ENCODE measurements at regions not wholly inside any gene's neighbourhood (a gene's known extent, or its start where the extent isn't known, plus 50 kb on each side); places are given as distances from the start of the nearest gene placed in this dataset.

DNA sequence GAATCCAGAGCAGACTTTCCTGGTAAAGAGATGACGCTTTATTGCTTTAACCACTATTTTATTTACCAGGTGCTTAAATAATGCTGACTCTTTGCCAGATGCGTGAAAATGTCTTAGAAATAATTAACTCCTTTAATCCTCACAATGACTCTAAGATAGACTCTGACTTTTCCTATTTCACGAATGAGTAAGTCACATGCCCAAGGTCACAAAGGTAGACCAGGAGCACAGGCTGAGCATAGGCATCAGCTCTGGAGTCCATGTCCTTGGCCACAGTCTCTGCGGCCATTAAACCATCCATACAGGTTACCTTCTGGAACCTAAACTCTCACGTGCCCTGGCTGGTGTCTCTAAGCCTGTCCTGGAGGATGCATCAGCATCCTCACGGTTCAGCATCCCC, 87.3 kb downstream of the ERCC5 start:
- no peak overlapping the region for H3K4me2 ChIP-seq (ENCODE audit: insufficient read depth, low read length)
- no peaks in the 10 kb centered on the region for H3K79me2 ChIP-seq (ENCODE audit: insufficient read depth, low read length)
- H3K4me3 ChIP-seq (ENCODE audit: insufficient read depth, low read length): no peak overlapping the region
- H3K9me3 ChIP-seq (ENCODE audit: low read depth, low read length): no peaks in the 10 kb centered on the region
- no peak overlapping the region for H3K27ac ChIP-seq (ENCODE audit: low read depth, low read length)
- no peak overlapping the region for H2AFZ ChIP-seq (ENCODE audit: low read length)
- H3K4me1 ChIP-seq (ENCODE audit: insufficient read depth, low read length): no peaks in the 10 kb centered on the region
- no peaks in the 10 kb centered on the region for H3K27me3 ChIP-seq (ENCODE audit: insufficient read depth, low read length)
- H3K36me3 ChIP-seq (ENCODE audit: insufficient read depth, low read length): no peaks in the 10 kb centered on the region
- no peaks in the 10 kb centered on the region for H4K20me1 ChIP-seq (ENCODE audit: insufficient read depth, low read length)
- no peak for DNase-seq (ENCODE audit: insufficient read length, low spot score, missing footprints)
- TF ChIP-seq, protein P1, sequence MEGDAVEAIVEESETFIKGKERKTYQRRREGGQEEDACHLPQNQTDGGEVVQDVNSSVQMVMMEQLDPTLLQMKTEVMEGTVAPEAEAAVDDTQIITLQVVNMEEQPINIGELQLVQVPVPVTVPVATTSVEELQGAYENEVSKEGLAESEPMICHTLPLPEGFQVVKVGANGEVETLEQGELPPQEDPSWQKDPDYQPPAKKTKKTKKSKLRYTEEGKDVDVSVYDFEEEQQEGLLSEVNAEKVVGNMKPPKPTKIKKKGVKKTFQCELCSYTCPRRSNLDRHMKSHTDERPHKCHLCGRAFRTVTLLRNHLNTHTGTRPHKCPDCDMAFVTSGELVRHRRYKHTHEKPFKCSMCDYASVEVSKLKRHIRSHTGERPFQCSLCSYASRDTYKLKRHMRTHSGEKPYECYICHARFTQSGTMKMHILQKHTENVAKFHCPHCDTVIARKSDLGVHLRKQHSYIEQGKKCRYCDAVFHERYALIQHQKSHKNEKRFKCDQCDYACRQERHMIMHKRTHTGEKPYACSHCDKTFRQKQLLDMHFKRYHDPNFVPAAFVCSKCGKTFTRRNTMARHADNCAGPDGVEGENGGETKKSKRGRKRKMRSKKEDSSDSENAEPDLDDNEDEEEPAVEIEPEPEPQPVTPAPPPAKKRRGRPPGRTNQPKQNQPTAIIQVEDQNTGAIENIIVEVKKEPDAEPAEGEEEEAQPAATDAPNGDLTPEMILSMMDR (IDR thresholded peaks at IDR 0.05; ENCODE audit: extremely low read depth, low read depth, low read length): no peak

DNA sequence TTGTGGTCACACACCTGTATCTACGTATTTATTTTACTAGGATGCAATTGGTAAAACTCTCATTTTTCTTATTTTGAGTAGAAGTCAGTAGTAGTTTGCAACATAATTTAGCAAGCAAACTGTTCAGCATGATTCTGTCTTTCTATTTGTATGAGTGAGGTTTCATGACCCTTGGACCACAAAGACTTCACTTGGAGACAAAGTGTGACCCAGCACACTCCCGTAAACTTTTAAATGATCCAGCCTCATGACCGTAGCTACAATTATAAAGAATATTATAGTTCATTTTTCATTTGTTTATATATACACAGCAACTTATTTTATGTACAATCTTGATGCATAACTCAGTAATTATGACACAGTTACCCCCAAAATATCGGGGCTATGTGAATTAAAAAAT, 86.5 kb downstream of the ERCC5 start:
- Histone ChIP-seq H2AFZ (ENCODE audit: low read length) (no peak overlapping the region), H3K79me2 (ENCODE audit: insufficient read depth, low read length) (no peaks in the 10 kb centered on the region), H3K27me3 (ENCODE audit: insufficient read depth, low read length) (no peaks in the 10 kb centered on the region), H4K20me1 (ENCODE audit: insufficient read depth, low read length) (no peaks in the 10 kb centered on the region), H3K4me1 (ENCODE audit: insufficient read depth, low read length) (no peaks in the 10 kb centered on the region), H3K27ac (ENCODE audit: low read depth, low read length) (no peak overlapping the region), H3K9me3 (ENCODE audit: low read depth, low read length) (no peaks in the 10 kb centered on the region), H3K36me3 (ENCODE audit: insufficient read depth, low read length) (no peaks in the 10 kb centered on the region), H3K4me2 (ENCODE audit: insufficient read depth, low read length) (no peak overlapping the region), H3K4me3 (ENCODE audit: insufficient read depth, low read length) (no peak overlapping the region)
- no peak for DNase-seq (ENCODE audit: insufficient read length, low spot score, missing footprints)
- TF ChIP-seq, protein P1 (IDR thresholded peaks at IDR 0.05; ENCODE audit: extremely low read depth, low read depth, low read length): no peak

DNA sequence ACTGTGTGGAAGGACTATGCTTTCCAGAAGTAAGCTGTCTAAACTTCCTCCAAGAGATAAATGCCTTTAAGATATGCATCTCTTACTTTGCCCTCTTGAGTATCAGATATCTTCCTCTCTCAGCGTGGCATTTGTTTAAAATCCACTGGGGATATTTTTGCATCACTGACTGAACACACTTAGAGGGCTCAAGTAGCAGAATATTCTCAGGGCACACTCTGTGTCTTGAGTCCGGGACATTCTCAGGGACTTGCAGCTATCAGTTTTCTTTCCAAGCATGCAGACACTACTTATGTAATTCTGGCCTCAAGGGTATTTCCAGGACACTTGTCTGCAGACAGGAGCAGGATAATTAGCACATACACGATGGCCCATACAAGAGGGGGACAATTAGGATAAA, 84.7 kb downstream of the ERCC5 start:
- H2AFZ ChIP-seq (ENCODE audit: low read length): no peak overlapping the region
- no peaks in the 10 kb centered on the region for H4K20me1 ChIP-seq (ENCODE audit: insufficient read depth, low read length)
- no peaks in the 10 kb centered on the region for H3K4me1 ChIP-seq (ENCODE audit: insufficient read depth, low read length)
- no peak overlapping the region for H3K27ac ChIP-seq (ENCODE audit: low read depth, low read length)
- no peaks in the 10 kb centered on the region for H3K27me3 ChIP-seq (ENCODE audit: insufficient read depth, low read length)
- no peak overlapping the region for H3K4me2 ChIP-seq (ENCODE audit: insufficient read depth, low read length)
- TF ChIP-seq, protein P1 (IDR thresholded peaks at IDR 0.05; ENCODE audit: extremely low read depth, low read depth, low read length): no peak
- no peaks in the 10 kb centered on the region for H3K9me3 ChIP-seq (ENCODE audit: low read depth, low read length)
- DNase-seq (ENCODE audit: insufficient read length, low spot score, missing footprints): no peak
- no peaks in the 10 kb centered on the region for H3K36me3 ChIP-seq (ENCODE audit: insufficient read depth, low read length)
- no peaks in the 10 kb centered on the region for H3K79me2 ChIP-seq (ENCODE audit: insufficient read depth, low read length)
- H3K4me3 ChIP-seq (ENCODE audit: insufficient read depth, low read length): no peak overlapping the region

DNA sequence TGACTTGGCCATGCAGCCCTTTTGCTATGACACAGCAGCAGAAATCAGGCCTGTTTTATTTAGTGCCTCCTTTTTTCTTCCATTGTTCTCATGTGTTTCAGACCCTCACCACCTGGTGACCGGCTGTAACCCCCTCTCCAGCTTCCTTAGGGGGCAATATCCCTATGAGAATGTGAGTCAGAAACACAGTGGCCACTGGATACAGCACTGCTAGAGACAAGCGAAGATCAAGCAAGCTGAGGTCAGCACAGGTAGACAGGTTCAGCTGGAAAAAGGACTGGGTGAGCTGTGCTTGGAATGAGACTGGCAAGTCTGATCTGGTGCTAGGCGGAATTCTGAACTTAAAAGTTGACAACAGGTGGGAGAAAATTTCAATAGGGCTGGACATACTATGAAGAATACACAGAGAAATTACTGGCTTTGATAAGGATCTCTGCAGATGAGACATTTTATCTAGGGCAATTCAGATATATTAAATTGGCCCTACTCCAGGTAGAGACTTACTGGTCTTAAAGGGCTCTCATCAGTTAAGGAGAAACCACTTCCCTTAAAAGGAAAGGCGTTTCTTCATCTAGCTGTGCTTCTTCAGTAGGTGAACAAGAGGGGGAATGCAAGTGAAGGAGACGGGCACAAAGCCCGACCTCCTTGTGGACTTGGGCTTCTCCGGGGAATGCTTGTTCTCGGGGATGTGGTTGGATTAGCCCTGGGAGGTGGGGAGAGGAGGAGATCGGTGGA, 83.3 kb downstream of the ERCC5 start:
- DNase-seq (ENCODE audit: insufficient read length, low spot score, missing footprints): peak; percentile 53
- H3K79me2 ChIP-seq (ENCODE audit: insufficient read depth, low read length): no peaks in the 10 kb centered on the region
- H3K4me2 ChIP-seq (ENCODE audit: insufficient read depth, low read length): no peak overlapping the region
- no peak overlapping the region for H3K27ac ChIP-seq (ENCODE audit: low read depth, low read length)
- no peaks in the 10 kb centered on the region for H3K9me3 ChIP-seq (ENCODE audit: low read depth, low read length)
- no peaks in the 10 kb centered on the region for H3K36me3 ChIP-seq (ENCODE audit: insufficient read depth, low read length)
- H3K27me3 ChIP-seq (ENCODE audit: insufficient read depth, low read length): no peaks in the 10 kb centered on the region
- TF ChIP-seq, protein P1 (IDR thresholded peaks at IDR 0.05; ENCODE audit: extremely low read depth, low read depth, low read length): no peak
- no peaks in the 10 kb centered on the region for H4K20me1 ChIP-seq (ENCODE audit: insufficient read depth, low read length)
- H3K4me3 ChIP-seq (ENCODE audit: insufficient read depth, low read length): no peak overlapping the region
- H2AFZ ChIP-seq (ENCODE audit: low read length): no peak overlapping the region
- no peaks in the 10 kb centered on the region for H3K4me1 ChIP-seq (ENCODE audit: insufficient read depth, low read length)

Data from osteoblast (primary cell).